ENCODE measurements at regions not wholly inside any gene's neighbourhood (a gene's known extent, or its start where the extent isn't known, plus 50 kb on each side); places are given as distances from the start of the nearest gene placed in this dataset.

DNA sequence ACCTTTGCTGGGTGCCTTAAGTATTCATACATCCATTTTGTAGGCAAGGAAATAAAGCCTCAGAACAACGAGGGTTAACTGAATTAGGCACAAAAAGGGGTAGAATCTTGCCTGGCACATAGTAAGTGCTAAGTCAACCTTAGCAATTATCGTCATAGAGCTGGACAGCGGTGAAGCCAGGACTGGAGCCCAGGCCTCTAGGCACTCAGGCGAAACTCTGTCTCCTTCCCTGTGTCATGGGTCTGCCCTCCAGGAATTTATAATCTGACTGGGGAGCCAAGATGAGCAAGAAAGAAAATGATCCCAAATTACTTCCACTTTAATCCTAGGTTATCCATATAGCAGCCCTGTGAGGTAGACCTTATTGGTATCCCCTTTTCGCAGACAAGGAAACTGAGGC, 61.4 kb downstream of the KATNIP start:
- TF ChIP-seq, protein P1, sequence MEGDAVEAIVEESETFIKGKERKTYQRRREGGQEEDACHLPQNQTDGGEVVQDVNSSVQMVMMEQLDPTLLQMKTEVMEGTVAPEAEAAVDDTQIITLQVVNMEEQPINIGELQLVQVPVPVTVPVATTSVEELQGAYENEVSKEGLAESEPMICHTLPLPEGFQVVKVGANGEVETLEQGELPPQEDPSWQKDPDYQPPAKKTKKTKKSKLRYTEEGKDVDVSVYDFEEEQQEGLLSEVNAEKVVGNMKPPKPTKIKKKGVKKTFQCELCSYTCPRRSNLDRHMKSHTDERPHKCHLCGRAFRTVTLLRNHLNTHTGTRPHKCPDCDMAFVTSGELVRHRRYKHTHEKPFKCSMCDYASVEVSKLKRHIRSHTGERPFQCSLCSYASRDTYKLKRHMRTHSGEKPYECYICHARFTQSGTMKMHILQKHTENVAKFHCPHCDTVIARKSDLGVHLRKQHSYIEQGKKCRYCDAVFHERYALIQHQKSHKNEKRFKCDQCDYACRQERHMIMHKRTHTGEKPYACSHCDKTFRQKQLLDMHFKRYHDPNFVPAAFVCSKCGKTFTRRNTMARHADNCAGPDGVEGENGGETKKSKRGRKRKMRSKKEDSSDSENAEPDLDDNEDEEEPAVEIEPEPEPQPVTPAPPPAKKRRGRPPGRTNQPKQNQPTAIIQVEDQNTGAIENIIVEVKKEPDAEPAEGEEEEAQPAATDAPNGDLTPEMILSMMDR (IDR thresholded peaks at IDR 0.05 in 4 of 5, conservative IDR thresholded peaks at IDR 0.05 in 1 of 5) = no peak
- no peak for TF ChIP-seq POLR2A (IDR thresholded peaks at IDR 0.05)

Data from gastrocnemius medialis (tissue), 4 donors.